ENCODE measurements at regions not wholly inside any gene's neighbourhood (a gene's known extent, or its start where the extent isn't known, plus 50 kb on each side); places are given as distances from the start of the nearest gene placed in this dataset.

DNA sequence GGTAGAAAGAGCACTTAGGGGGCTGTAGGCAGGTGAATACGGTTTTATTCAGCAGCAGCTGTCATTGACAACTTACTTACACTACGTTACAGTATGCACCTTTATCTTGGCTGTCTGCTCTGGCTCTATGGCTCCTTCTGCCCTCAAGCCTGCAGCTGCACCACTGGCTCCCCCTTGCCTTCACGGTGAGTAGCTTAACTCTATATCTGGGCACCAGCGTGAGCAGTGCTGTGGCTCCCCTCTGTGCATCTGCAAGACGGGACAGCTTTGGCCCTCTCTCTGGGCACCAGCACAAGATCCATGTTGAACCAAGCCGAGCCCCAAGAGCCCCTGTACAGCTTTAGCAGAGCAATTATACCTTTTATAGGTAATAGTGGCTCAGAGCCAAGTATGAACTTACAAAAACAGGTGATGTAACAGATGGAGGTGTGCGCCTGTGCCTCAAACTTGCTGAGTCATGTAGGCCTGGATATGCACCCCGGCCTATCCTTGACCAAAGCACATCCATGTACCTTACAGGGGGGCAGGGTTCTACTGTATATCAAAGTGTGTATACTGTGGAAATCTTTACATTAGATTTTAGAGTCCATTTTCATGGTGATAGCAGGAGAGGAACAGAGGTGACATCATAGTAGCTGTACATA is 96.9 kb upstream of the CTSC start:
- Histone ChIP-seq H3K9me3 (no peaks in the 10 kb centered on the region), H3K4me1 (no peaks in the 10 kb centered on the region), H3K27me3 (no peaks in the 10 kb centered on the region), H3K27ac (no peak overlapping the region), H3K36me3 (no peaks in the 10 kb centered on the region), H3K4me3 (no peak overlapping the region)
- intact Hi-C loops (cut with DNase I; ENCODE audit: low total_unique reads) = no loop called here
- no peak for ATAC-seq
- in situ Hi-C loops (cut with MboI; ENCODE audit: low sequenced_read_pairs in 4 of 4) = no loop called here
- DNase-seq = no peak
- TF ChIP-seq POLR2A (IDR thresholded peaks at IDR 0.05) = no peak
- TF ChIP-seq, protein P1, sequence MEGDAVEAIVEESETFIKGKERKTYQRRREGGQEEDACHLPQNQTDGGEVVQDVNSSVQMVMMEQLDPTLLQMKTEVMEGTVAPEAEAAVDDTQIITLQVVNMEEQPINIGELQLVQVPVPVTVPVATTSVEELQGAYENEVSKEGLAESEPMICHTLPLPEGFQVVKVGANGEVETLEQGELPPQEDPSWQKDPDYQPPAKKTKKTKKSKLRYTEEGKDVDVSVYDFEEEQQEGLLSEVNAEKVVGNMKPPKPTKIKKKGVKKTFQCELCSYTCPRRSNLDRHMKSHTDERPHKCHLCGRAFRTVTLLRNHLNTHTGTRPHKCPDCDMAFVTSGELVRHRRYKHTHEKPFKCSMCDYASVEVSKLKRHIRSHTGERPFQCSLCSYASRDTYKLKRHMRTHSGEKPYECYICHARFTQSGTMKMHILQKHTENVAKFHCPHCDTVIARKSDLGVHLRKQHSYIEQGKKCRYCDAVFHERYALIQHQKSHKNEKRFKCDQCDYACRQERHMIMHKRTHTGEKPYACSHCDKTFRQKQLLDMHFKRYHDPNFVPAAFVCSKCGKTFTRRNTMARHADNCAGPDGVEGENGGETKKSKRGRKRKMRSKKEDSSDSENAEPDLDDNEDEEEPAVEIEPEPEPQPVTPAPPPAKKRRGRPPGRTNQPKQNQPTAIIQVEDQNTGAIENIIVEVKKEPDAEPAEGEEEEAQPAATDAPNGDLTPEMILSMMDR (IDR thresholded peaks at IDR 0.05 in 4 of 5, conservative IDR thresholded peaks at IDR 0.05 in 1 of 5) = no peak

GRCh38 chr11:88433536-88434230 is 96.1 kb upstream of the CTSC start:
- Histone ChIP-seq H3K27me3 (no peaks in the 10 kb centered on the region), H3K36me3 (no peaks in the 10 kb centered on the region), H3K4me1 (no peaks in the 10 kb centered on the region), H3K27ac (no peak overlapping the region), H3K4me3 (no peak overlapping the region), H3K9me3 (no peaks in the 10 kb centered on the region)
- intact Hi-C loops (cut with DNase I; ENCODE audit: low total_unique reads) (no loop called here), in situ Hi-C loops (cut with MboI; ENCODE audit: low sequenced_read_pairs in 4 of 4) (no loop called here)
- no peak for TF ChIP-seq POLR2A (IDR thresholded peaks at IDR 0.05)
- TF ChIP-seq, protein P1 (IDR thresholded peaks at IDR 0.05 in 4 of 5, conservative IDR thresholded peaks at IDR 0.05 in 1 of 5) = no peak
- ATAC-seq (no peak), DNase-seq (no peak)

DNA sequence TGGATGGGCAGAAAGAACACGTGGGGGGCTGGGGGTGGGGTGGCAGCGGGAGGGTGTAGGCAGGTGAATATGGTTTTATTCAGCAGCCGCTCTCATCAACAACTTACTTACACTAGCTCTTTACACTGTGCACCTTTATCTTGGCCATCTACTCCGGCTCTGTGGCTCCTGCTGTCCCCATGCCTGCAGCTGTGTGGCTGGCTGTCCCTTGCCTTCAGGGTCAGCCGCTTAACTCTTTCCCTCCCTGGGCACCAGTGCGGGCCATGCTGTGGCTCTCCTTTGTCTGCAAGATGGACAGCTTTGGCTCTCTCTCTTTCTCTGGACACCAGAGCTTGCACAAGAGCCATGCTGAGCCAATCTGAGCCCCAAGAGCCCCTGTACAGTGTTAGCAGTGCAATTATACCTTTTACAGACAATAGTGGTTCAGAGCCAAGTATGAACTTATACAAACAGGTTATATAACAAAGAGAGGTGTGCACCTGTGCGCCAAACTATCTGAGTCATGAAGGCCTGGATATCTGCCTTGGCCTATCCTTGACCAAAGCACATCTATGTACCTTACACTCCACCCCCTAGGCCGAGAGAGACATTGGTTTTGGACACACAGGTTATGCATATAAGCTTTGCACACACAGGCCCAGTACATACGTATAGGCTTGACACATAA is 94.3 kb upstream of the CTSC start:
- no peaks in the 10 kb centered on the region for H3K36me3 ChIP-seq
- intact Hi-C loops (cut with DNase I; ENCODE audit: low total_unique reads) = no loop called here
- ATAC-seq = no peak

GRCh38 chr11:88428959-88429358 is 91.4 kb upstream of the CTSC start:
- ATAC-seq = no peak
- TF ChIP-seq, protein P1 (IDR thresholded peaks at IDR 0.05 in 4 of 5, conservative IDR thresholded peaks at IDR 0.05 in 1 of 5) = no peak
- H3K4me3 ChIP-seq = no peak overlapping the region
- H3K27me3 ChIP-seq = no peaks in the 10 kb centered on the region
- in situ Hi-C loops (cut with MboI; ENCODE audit: low sequenced_read_pairs in 4 of 4) = no loop called here
- no peaks in the 10 kb centered on the region for H3K4me1 ChIP-seq
- H3K9me3 ChIP-seq = no peaks in the 10 kb centered on the region
- no peaks in the 10 kb centered on the region for H3K36me3 ChIP-seq
- DNase-seq = no peak
- intact Hi-C loops (cut with DNase I; ENCODE audit: low total_unique reads) = no loop called here
- H3K27ac ChIP-seq = no peak overlapping the region

More for the DNA sequence above, 94.3 kb upstream of the CTSC start:
- Histone ChIP-seq H3K27ac (no peak overlapping the region), H3K4me3 (no peak overlapping the region), H3K27me3 (no peaks in the 10 kb centered on the region), H3K9me3 (no peaks in the 10 kb centered on the region), H3K4me1 (no peaks in the 10 kb centered on the region)
- no peak for TF ChIP-seq POLR2A (IDR thresholded peaks at IDR 0.05)
- TF ChIP-seq, protein P1 (IDR thresholded peaks at IDR 0.05 in 4 of 5, conservative IDR thresholded peaks at IDR 0.05 in 1 of 5) = no peak
- DNase-seq = no peak
- in situ Hi-C loops (cut with MboI; ENCODE audit: low sequenced_read_pairs in 4 of 4) = no loop called here

All from gastrocnemius medialis (tissue), 4 donors.